ENCODE measurements at regions not wholly inside any gene's neighbourhood (a gene's known extent, or its start where the extent isn't known, plus 50 kb on each side); places are given as distances from the start of the nearest gene placed in this dataset.

GRCh38 chr2:107306881-107307280, 420.9 kb upstream of the ST6GAL2 start:
- TF ChIP-seq CTCF (IDR thresholded peaks at IDR 0.05) (no peak), EZH2 (IDR thresholded peaks at IDR 0.05; ENCODE audit: borderline replicate concordance, insufficient read depth, low read depth, low read length, poor library complexity, severe bottlenecking) (no peak)

All from B cell (primary cell).